ENCODE measurements at regions not wholly inside any gene's neighbourhood (a gene's known extent, or its start where the extent isn't known, plus 50 kb on each side); places are given as distances from the start of the nearest gene placed in this dataset.

DNA sequence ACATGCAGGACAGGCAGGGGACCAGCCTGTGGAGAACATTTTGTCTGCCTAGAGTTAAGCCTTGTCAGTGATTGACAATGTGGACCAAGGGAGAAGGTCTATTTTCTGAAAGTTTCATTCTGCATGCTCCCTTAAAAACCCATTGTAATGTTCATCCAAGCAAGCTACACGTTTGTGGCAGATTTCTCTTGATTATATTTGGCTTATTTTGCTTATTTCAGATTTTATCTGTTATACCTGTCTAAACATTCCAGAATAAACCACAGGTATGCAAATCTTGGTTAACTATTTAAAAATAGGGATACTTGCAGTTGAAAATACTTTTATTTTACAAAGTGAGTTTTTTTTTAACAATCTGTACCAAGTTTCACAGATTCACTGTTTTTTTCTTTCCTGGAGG lies 78.2 kb upstream of the F3 start:
- TF ChIP-seq ZNF8 (CRISPR knock-in tag; IDR thresholded peaks at IDR 0.05), result no peak
- no peak for TF ChIP-seq ARNTL (CRISPR knock-in tag; IDR thresholded peaks at IDR 0.05; ENCODE audit: borderline replicate concordance, low read depth)
- no peak for TF ChIP-seq OSR1 (CRISPR knock-in tag; IDR thresholded peaks at IDR 0.05)
- TF ChIP-seq CSDC2 (CRISPR knock-in tag; IDR thresholded peaks at IDR 0.05), result no peak
- TF ChIP-seq, protein P1, sequence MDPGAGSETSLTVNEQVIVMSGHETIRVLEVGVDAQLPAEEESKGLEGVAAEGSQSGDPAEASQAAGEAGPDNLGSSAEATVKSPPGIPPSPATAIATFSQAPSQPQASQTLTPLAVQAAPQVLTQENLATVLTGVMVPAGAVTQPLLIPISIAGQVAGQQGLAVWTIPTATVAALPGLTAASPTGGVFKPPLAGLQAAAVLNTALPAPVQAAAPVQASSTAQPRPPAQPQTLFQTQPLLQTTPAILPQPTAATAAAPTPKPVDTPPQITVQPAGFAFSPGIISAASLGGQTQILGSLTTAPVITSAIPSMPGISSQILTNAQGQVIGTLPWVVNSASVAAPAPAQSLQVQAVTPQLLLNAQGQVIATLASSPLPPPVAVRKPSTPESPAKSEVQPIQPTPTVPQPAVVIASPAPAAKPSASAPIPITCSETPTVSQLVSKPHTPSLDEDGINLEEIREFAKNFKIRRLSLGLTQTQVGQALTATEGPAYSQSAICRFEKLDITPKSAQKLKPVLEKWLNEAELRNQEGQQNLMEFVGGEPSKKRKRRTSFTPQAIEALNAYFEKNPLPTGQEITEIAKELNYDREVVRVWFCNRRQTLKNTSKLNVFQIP (CRISPR knock-in tag; IDR thresholded peaks at IDR 0.05; ENCODE audit: borderline replicate concordance, low read depth), result no peak
- no peak for TF ChIP-seq GLIS3 (CRISPR knock-in tag; IDR thresholded peaks at IDR 0.05)
- TF ChIP-seq, protein P2, sequence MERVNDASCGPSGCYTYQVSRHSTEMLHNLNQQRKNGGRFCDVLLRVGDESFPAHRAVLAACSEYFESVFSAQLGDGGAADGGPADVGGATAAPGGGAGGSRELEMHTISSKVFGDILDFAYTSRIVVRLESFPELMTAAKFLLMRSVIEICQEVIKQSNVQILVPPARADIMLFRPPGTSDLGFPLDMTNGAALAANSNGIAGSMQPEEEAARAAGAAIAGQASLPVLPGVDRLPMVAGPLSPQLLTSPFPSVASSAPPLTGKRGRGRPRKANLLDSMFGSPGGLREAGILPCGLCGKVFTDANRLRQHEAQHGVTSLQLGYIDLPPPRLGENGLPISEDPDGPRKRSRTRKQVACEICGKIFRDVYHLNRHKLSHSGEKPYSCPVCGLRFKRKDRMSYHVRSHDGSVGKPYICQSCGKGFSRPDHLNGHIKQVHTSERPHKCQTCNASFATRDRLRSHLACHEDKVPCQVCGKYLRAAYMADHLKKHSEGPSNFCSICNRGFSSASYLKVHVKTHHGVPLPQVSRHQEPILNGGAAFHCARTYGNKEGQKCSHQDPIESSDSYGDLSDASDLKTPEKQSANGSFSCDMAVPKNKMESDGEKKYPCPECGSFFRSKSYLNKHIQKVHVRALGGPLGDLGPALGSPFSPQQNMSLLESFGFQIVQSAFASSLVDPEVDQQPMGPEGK (CRISPR knock-in tag; IDR thresholded peaks at IDR 0.05; ENCODE audit: borderline replicate concordance), result no peak
- no peak for TF ChIP-seq ISL1 (CRISPR knock-in tag; IDR thresholded peaks at IDR 0.05)
- TF ChIP-seq PPARA (CRISPR knock-in tag; IDR thresholded peaks at IDR 0.05; ENCODE audit: borderline replicate concordance), result no peak
- TF ChIP-seq, protein P3, sequence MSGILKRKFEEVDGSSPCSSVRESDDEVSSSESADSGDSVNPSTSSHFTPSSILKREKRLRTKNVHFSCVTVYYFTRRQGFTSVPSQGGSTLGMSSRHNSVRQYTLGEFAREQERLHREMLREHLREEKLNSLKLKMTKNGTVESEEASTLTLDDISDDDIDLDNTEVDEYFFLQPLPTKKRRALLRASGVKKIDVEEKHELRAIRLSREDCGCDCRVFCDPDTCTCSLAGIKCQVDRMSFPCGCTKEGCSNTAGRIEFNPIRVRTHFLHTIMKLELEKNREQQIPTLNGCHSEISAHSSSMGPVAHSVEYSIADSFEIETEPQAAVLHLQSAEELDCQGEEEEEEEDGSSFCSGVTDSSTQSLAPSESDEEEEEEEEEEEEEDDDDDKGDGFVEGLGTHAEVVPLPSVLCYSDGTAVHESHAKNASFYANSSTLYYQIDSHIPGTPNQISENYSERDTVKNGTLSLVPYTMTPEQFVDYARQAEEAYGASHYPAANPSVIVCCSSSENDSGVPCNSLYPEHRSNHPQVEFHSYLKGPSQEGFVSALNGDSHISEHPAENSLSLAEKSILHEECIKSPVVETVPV (CRISPR knock-in tag; IDR thresholded peaks at IDR 0.05), result no peak
- TF ChIP-seq ZFP3 (CRISPR knock-in tag; IDR thresholded peaks at IDR 0.05), result no peak
- TF ChIP-seq SNAI2 (CRISPR knock-in tag; IDR thresholded peaks at IDR 0.05), result no peak
- TF ChIP-seq ESRRG (CRISPR knock-in tag; IDR thresholded peaks at IDR 0.05), result no peak
- TF ChIP-seq TOX (CRISPR knock-in tag; IDR thresholded peaks at IDR 0.05; ENCODE audit: borderline replicate concordance), result no peak
